Gastroesophageal sphincter (tissue), 3 donors: ENCODE measurements at regions not wholly inside any gene's neighbourhood (a gene's known extent, or its start where the extent isn't known, plus 50 kb on each side); places are given as distances from the start of the nearest gene placed in this dataset.

Experiments
- CTCF ChIP-seq, 4 experiments: fragments of 200-600 bp in 2 of 4; fragments of 450-650 bp in 2 of 4; sonication (generic) in 1 of 4; IDR thresholded peaks; one replicate each; pipeline ENCODE4 v1.5.1; 2017 to 2019; ENCODE audit warnings: antibody characterized with exemption in 4 of 4, mild to moderate bottlenecking in 2 of 4, moderate library complexity in 2 of 4
- EP300 ChIP-seq: sonication (generic); formaldehyde crosslinking; IDR thresholded peaks from one replicate; pipeline ENCODE4 v1.6.1; 2017; ENCODE audit warnings: antibody characterized with exemption, mild to moderate bottlenecking
- POLR2A ChIP-seq, 2 donors: fragments of 450-650 bp; IDR thresholded peaks; one replicate each; pipeline ENCODE4 v1.6.1; 2017; ENCODE audit warnings: antibody characterized with exemption in 2 of 2, mild to moderate bottlenecking in 2 of 2, moderate library complexity in 1 of 2

GRCh38 chr5:126062398-126063221 is 360.6 kb upstream of the GRAMD2B start:
- TF ChIP-seq CTCF (IDR thresholded peaks at IDR 0.05), result no peak
- no peak for TF ChIP-seq POLR2A (IDR thresholded peaks at IDR 0.05)
- no peak for TF ChIP-seq EP300
